IMR-90 (cell line): ENCODE measurements at regions not wholly inside any gene's neighbourhood (a gene's known extent, or its start where the extent isn't known, plus 50 kb on each side); places are given as distances from the start of the nearest gene placed in this dataset.

Experiments
- BHLHE40 ChIP-seq: fragments of 150-350 bp; IDR thresholded peaks from 2 replicates; pipeline ENCODE4 v1.6.1; 2016; ENCODE audit warnings: mild to moderate bottlenecking, low read depth, low read length
- CEBPB ChIP-seq: IDR thresholded peaks from 2 replicates; pipeline ENCODE4 v1.6.1; 2012; ENCODE audit warnings: low read depth, low read length, improper control_type of control experiment
- CTCF ChIP-seq: conservative IDR thresholded peaks from 2 replicates; pipeline ENCODE4 v1.5.1; 2012; ENCODE audit warnings: mild to moderate bottlenecking, low read depth, low read length, improper control_type of control experiment
- FOS ChIP-seq: fragments of 150-350 bp; IDR thresholded peaks from 2 replicates; pipeline ENCODE4 v1.6.1; 2016; ENCODE audit warnings: low read depth, low read length
- MAFK ChIP-seq: IDR thresholded peaks from 2 replicates; pipeline ENCODE4 v1.6.1; 2012; ENCODE audit warnings: low read depth, low read length, improper control_type of control experiment
- MAZ ChIP-seq: IDR thresholded peaks from 2 replicates; pipeline ENCODE4 v1.6.1; 2012; ENCODE audit warnings: low read depth, mild to moderate bottlenecking, low read length, improper control_type of control experiment, moderate library complexity, borderline replicate concordance
- MXI1 ChIP-seq: IDR thresholded peaks from 2 replicates; pipeline ENCODE4 v1.6.1; 2012; ENCODE audit warnings: low read depth, mild to moderate bottlenecking, low read length, moderate library complexity, borderline replicate concordance
- POLR2A ChIP-seq: IDR thresholded peaks from 2 replicates; pipeline ENCODE4 v1.6.1; 2012; ENCODE audit warnings: mild to moderate bottlenecking, low read depth, low read length
- RAD21 ChIP-seq: IDR thresholded peaks from 2 replicates; pipeline ENCODE4 v1.6.1; 2012; ENCODE audit warnings: low read length, improper control_type of control experiment
- RCOR1 ChIP-seq: IDR thresholded peaks from 2 replicates; pipeline ENCODE4 v1.6.1; 2012; ENCODE audit warnings: mild to moderate bottlenecking, low read length, improper control_type of control experiment; ENCODE audit not compliant: insufficient replicate concordance
- RFX5 ChIP-seq: IDR thresholded peaks from 2 replicates; pipeline ENCODE4 v1.8.0; 2012; ENCODE audit warnings: low read depth, mild to moderate bottlenecking, low read length, moderate library complexity
- SMC3 ChIP-seq: fragments of 150-350 bp; IDR thresholded peaks from 2 replicates; pipeline ENCODE4 v1.6.1; 2016; ENCODE audit warnings: low read depth, mild to moderate bottlenecking, antibody characterized with exemption, low read length, moderate library complexity

GRCh38 chr3:180135101-180135500 is 98.4 kb upstream of the PEX5L start:
- no peak for TF ChIP-seq POLR2A
- TF ChIP-seq CTCF, result no peak
- no peak for TF ChIP-seq SMC3
- no peak for TF ChIP-seq RAD21
- no peak for TF ChIP-seq RCOR1
- TF ChIP-seq RFX5, result no peak
- TF ChIP-seq BHLHE40, result no peak
- no peak for TF ChIP-seq MXI1
- TF ChIP-seq FOS, result no peak
- TF ChIP-seq CEBPB, result no peak
- TF ChIP-seq MAZ, result no peak
- TF ChIP-seq MAFK, result no peak
